NCI-H2029 treated with DMSO at 0.1 percent for 48 hours (cell line): ENCODE measurements at regions not wholly inside any gene's neighbourhood (a gene's known extent, or its start where the extent isn't known, plus 50 kb on each side); places are given as distances from the start of the nearest gene placed in this dataset.
"Not testable (repeated sequence)": the region's sequence is repeated elsewhere in the genome, so short reads cannot be mapped to it uniquely, and the experiment has no call there.

Experiments used
- DNase-seq: peaks from one replicate; lab custom pipeline; 2025; lab: John Stamatoyannopoulos, UW

DNA sequence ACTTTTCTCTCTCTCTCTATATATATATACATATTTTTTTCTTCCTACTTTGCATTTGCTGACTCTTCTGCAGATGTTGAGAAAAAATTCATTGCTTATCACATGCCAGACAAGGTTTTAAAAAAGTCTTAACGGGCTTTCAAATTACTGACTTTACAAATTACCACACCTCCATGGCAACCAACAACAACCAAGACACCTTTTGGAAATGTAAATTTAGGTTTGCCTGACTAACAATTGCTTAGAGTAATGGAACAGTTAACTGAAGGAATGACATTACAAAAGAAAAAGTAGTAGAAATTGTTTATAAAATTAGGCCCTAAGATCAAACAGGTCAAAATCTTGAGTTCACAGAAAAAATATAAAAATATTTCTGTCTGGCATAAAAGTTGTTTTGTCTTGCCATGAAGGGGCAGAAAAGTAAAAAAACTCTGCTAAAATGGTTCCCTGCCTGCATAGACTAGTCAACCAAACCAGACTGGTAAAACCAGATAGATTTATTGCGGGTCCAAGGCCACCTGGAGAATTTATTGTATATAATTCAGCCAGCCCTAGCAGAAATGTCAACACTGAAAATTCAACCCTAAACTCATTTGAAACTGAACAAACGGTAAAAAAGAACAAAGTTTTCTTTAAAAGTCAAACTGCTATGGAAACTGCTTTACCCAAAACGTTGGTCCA lies 92.8 kb upstream of the FRMD1 start:
- no peak for DNase-seq

DNA sequence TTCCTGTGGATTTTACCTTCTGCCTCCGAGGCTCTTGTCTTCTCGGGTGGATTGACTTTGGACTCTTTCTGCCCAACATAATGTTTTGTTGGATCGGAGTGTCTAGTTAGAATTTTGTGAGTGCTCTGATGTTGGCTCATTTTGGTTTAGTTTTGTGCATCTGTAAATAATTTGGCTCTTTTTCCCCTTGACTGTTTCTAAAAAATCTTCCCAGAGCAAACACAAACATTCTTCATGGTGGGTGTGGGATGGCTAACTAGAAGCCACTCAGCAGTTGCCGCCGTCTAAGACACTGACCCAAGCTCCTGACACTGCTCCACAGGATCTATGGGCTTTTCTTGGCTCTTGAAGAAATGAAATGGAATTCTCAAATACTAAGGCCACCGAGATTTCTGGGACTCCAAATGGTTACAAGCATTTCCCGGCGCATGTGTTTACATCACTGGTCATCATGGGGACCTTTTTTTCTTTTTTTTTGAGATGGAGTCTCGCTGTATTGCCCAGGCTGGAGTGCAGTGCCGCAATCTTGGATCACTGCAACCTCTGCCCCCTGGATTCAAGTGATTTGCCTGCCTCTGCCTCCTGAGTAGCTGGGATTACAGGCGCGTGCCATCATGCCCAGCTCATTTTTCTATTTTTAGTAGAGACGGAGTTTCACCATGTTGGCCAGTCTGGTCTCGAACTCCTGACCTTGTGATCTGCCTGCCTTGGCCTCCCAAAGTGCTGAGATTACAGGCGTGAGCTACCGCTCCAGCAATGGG lies 92.0 kb upstream of the FRMD1 start:
- DNase-seq: no peak

DNA sequence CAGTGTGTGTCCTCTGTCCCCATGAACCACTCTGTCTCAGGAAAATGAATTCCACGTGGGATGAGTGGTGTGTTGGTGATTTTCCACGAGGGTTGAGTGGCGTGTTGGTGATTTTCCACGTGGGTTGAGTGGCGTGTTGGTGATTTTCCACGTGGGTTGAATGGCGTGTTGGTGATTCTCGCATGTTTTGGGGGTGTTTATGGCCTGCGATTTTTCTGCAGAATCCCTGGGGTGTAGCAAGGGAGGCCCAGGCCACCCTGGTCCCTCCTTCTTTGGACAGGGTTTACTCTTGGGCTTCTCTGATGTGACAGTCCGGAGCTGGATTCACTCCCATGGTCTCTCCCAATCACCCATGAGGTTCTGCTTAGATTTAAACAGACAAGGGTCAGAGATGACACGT lies 90.6 kb upstream of the FRMD1 start:
- no peak for DNase-seq

DNA sequence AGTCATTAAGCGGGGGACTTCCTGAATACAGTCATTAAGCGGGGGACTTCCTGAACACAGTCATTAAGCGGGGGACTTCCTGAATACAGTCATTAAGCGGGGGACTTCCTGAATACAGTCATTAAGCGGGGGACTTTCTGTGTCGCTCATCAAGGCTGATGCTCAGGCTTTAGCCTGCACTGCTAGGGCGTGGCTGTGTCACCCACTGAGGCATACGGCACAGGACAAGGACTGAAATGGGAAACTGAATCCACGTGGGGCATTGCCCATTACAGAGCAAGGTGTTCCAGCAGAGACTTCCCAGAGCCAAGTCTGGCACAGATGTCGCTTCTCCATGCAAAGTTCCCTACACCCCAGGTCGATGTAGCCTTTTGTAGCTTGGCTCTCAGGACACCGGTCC lies 89.9 kb upstream of the FRMD1 start:
- not testable (repeated sequence) for DNase-seq

DNA sequence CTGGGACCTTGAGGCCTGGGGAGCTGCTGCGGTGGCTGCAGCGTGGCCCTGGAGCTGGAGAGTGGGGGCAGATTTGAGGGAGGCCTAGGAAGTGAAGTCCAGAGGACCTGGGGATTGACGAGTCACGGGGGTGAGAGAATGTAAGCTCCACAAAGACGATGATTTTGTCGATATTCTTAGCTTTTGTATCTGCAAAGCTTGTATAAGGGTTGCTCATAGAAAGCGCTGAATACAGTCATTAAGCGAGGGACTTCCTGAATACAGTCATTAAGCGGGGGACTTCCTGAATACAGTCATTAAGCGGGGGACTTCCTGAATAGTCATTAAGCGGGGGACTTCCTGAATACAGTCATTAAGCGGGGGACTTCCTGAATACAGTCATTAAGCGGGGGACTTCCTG lies 89.3 kb upstream of the FRMD1 start:
- DNase-seq: not testable (repeated sequence)

DNA sequence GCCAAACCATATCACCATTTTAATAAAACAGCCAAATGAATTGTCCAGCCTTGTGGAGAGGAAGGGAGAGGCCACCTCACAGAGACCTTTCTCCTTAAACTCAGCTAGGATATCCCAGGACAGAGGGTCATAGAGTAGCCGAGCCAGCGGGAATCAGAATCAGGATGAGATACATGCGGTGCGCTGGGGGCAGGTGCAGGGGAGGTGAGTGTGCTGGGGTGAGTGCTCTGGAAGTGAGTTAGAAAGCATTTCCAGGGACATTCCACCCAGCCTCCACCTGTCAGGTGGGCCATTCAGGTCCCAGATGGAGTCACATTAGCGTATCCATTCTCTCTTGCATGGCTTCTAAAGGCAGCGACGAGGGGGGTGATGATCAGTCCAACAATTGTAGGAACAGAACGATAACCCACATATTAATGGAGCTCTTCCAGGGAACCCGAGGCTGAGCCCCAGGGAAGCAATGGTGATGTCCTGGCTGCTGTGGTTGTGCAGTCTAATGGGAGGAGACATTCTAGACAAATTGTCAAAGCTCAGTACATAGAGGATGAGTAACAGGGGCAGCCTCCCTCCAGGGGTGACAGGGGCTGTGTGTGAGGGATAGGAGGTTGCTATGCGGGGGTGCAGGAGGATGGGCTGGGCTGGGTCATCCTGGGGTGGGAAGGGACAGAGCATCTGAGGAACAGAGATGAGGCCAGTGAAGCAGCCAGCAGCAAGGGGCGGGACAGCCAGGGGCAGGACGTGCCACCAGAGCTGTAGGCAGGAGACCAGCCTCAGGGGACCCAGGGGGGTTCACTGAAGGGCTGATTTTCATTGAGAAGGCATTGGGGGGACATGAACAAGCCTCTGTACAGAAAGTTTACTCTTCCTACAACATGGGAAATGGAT lies 88.7 kb upstream of the FRMD1 start:
- DNase-seq: no peak

DNA sequence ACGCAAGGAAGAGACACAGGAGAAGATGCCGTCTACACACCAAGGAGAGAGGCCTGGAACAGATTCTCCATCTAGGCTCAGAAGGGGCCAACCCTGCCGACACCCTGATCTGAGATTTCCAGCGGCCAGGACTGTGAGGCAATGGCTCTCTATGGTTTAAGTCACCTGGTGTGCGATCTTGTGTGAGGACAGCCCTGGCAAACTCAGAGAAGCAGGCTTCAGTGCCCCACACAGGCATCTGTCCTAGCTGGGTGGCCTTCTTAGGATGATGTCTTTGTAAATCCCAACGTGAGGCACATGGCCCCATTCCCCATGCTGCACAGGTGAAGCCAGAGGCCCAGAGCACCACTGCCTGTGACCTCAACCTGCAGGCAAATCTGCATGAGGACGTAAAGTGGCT lies 87.6 kb upstream of the FRMD1 start:
- no peak for DNase-seq

DNA sequence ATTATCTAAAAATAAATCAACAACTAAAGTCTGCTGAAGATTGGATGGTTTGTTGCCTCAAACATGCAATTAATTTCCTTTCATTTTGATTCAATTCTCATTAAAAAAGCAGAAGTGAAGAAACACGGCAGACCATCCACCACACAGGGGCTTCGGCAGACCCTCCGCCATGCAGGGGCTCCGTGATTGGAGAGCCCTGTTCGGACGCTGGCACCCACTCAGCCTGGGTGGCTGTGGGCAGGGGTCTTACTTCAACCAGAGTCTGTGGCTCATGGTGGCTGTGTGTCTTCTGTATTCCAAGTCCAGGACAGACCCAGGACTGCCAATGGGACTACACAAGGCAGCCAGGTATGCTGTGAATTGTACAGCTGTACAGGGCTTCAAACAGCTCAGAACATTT lies 86.9 kb upstream of the FRMD1 start:
- no peak for DNase-seq

DNA sequence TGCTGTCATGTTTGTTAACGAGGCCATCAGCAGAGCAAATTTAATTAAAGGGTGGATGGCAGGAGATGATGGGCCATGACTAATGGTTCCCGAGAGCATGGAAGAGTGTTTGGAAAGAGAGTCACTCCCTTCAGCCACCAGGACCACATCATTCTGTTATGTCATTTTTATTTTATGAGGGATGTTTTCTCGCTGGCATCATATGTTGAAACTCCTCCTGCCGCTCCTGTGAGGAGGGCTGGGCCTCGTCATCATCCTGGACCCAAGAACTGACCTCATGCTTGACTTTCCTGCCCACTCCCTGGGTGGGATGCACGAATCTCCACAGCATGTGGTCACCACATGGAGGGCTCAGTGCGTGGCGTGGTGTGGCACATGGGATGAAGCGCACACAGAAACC lies 86.4 kb upstream of the FRMD1 start:
- DNase-seq: no peak

DNA sequence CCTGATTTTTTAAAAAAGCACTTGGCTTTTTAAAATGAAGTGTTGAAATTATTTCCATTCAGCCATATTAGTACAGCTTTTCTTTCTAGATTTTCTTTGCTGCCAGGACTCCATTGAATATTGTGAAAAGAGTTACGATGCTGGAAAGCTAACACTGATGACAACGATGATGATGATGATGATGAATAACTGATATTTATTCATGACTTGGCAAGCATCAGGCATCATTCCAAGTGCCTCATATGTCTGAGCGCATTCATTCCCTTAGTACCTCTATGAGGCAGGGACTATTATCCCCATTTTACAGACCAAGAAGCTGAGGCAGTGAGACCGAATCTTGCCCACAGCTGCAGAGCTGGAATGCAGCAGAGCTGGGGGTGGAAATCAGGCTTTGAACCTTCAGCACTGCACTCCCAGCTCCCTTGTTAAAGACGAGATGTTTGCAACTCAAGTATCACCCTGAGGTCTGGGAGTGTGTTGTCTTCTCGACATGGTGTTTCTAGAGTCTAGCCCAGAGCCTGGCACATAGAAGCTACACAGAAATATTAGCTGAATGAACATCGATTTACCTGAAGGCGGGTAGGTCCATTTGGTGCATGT lies 85.5 kb upstream of the FRMD1 start:
- no peak for DNase-seq

DNA sequence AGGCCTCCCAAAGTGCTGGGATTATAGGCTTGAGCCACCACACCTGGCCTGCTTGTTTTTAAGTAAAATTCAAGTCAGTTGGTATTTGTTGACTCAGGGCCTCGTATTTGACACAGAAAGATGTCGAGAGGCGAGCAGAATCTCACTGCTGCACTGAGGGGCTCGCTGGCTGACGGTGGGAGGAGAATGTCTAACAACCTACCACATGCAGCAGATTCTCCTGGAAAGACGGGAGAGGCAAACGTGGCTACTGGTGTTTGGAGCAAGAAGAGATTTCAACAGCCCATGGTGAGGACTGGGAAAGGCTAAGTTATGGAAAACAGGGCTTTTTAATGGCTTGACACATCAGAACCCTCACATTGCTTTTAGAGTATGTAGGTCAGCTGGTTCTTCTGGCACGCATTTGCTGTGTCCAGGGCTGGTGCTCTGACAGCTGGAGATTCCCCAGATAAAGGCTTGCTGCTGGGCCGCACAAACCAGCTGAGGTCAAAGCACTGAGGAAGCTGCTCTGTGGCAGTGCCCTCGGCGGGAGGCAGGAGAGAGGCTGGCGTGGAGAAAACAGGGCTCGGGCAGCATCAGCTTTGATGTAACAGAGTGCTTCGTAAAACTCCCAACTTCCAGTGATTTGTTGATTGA lies 84.2 kb upstream of the FRMD1 start:
- DNase-seq: no peak

DNA sequence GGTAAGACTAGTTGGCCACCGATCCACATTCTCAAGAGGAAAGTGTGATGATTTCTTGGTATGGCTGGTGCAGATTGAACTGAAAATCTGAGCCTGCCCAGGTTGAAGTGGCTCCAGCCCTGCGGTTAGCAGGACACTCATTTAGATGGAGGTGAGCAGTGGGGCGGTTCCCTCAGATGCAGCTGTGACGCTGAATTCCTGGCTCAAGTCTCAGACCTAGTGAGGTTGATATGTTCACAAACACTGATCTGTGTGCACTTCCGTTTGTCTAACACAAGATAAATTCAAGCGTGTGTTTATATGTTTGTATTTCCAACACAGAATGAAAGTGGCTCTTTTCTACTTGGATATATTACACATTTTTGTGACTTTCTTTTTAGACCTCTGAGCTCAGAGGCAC lies 83.4 kb upstream of the FRMD1 start:
- peak; percentile 84 for DNase-seq

DNA sequence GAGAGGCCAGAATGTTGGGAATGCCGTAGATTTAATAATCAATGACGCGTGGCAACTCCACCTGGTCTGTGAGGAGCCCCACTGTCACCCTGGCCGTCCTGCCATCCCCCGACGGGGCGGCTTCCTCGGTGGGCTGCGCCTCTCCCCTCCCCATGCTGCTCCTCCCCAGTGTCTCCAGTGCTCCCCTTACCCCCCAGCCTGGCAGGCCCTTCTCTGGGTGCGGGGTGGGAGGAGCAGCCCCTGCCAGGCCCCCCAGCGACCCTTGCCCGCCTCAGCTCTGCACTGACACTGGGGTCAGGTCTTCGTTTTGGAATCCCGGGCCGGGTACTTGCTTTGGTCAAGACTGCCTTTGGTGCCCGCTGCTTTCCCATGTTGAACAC lies 82.3 kb upstream of the FRMD1 start:
- no peak for DNase-seq

DNA sequence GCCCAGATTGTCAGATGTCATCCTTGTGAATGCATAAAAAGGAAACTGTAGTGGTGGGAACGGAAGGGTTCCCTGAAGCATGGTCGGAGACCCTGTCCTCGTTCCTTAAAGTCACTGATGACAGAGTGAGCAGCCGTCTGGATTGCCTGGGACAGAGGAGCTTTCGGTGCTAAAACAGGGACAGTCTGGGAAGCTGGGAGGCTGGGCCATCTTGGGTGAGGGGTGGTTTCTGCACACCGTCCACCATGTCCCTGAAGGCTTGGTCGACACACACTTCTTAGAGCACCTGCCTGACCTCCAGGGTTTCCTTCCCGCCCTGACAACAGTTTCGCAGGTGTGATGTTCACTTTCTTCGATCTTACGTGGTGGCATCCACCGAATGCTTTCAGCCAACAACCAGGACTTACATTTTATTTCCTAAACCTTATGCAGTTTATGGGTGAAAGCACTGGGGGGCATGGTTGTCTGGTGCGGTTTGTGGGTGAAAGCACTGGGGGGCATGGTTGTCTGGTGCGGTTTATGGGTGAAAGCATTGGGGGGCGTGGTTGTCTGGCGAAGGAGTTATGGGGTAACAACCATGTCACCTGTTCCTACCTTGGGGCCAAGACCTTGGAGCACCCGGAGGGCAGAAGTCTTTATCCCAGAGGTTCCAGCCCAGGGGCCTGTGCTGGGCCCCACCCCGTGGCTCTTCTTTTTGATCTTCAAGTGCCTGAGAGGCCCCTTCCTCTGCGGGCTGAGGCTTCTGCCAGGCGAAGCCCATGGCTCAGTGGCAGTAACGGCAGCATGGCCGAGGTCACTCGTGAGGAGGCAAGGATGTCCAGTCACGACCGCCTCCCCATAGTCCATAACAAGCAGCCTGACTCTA lies 81.7 kb upstream of the FRMD1 start:
- DNase-seq: no peak

DNA sequence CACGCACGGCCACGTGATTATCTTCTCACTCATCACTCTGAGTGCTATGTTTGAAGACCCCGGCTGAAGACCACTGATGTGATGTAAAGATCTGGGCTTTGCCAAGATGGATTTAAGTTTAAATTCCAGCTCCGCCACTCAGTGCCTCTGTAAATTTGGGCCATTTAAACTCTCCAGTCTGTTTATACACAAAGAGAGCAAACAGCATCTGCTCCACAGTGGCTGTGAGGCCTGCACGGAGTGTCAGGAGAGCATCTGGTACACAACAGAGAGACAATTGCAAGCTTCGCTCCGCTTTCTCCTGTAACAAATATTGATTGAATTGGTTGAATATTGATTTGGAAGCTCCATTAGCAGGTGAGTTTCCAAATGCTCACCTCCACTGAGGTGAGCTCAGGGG lies 80.5 kb upstream of the FRMD1 start:
- DNase-seq: no peak

DNA sequence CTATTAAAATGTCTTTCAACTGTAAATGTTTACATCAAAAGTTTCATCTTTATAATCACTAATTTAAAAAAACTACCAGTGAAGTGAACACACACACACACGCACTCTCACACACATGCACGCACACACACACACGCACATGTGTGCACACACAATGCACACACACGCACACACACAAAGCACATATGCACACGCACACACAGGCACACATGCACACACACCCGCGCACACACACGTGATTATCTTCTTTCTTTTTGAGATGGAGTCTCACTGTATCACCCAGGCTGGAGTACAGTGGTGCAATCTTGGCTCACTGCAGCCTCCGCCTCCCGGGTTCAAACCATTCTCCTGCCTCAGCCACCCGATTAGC lies 80.0 kb upstream of the FRMD1 start:
- DNase-seq: no peak

DNA sequence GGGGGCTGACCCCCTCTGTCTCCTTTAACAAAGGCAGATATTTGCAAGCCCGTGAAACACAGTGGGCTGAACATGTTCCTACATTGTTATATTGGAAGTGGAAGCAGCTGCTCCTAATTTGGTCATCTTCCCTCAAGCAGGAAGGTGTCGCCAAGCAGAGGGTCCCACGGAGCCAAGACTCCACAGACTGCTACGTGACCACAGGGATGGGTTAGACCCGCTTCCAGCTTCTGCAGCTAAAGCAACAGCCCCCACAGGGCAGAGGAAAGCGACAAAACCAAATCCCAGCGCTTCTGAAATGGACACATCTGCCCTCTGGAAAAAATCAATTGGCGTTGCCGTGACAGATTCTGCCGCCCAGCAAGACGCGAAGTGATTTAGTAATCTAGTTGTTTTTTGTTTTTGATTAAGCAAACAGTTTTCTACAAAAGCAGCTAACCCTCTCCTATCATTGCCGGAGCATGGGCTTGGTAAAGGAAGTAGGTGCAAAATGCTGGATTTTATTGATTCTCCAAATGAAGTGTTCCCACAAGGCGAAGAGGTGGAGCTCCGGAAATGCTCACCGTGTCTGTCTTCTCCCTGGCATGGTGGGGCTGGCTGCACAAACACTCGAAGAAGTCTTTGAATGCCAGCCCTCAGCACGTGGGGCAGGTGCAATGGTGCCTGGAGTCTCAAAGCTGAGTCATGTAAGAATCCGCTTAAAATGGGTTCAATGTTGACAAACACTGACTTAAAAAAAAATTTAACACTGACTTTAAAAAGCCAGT lies 79.4 kb upstream of the FRMD1 start:
- DNase-seq: peak; percentile 91

DNA sequence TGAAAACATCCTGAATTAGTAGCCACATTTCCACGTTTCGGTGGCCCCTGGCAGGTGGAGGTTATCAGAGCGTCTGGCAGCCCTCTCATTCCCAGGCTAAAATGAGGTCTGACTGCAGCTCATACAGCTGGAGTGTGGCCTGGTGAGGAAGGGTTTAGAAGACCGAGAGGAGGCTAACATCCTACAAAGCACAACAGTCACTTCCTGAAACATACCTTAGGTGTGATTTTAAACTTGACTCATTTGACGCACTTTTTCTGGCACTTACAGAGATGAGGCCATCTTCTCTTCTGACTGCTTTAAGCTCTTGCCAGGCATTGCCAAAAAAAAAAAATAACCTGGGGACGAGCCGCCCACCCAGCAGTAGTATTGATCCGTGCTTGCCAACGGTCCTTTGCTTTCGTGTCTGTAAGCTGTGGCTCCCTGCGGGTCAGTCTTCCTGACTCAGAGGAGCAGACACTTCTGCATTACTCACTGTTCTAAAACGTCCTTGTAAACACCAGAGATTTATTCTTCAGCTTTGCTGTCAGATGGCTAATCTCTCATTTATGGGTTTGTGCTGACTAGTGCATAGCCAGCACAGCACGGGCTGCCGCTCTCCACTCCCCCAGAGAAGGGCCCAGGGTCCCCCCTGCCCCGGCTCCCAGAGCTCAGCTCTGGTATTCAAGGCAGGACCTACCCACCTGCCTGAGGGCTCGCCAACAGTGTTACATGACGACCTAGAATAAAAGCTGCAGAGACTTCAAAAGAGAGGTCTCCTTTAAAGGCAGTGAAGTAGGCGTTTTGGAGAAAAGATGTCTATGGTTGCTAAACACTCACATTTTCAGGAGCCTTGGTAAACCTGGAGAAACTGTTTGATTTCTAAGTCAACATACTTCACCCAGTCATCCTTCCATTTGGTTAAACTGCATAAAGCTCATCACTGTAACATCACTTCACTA lies 78.5 kb upstream of the FRMD1 start:
- DNase-seq: peak; percentile 91

DNA sequence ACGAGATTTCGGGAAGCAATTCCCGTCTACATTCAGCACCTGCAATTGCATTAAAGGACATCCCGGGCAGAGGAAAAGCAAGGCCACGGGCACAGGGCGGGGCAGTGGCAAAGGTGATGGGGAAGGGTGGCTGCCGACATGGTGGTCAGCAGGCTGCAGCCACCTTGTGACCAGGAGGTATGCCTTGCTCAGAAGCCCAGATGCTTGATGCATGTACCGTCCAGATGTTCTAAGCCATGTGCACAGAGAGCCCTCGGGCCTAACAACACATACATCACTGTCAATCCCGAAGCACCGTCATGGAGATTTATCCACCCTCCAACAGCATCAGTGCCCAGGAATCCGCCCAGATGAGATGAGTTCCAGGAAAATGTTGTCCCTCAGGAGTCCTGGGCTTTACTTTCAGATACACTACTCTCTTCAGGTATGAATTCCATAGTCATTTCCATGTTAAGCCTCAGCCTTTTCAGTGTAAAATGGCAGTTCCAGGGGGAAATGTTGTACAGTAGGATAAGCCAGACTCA lies 77.8 kb upstream of the FRMD1 start:
- DNase-seq: no peak
